ENCODE measurements at regions not wholly inside any gene's neighbourhood (a gene's known extent, or its start where the extent isn't known, plus 50 kb on each side); places are given as distances from the start of the nearest gene placed in this dataset.

DNA sequence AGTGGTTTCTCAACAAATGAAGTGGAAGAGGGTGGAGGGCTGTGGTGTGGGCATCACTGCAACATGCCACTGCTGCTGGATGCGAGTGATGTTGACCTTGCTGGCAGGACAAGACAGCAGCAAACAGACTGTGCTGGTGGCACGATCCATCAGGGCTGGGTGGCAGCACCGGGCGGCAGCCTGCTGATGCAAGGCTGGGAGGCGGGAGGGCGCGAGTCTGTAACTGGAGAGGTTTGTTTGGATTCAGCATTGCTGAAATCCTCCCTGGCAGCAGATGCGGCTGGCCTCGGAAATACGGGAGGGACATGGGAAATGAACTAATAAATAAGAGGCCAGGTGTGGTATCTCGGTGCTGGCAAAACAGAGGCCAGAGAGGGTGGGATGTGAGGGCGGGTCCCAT is 224.2 kb downstream of the ENGASE start:
- no peak overlapping the region for H3K27ac ChIP-seq (ENCODE audit: low read depth in 2 of 2, low read length in 2 of 2)
- no peaks in the 10 kb centered on the region for H3K9me3 ChIP-seq (ENCODE audit: control insufficient read depth in 2 of 2, low read length in 2 of 2)
- H3K4me1 ChIP-seq (ENCODE audit: control insufficient read depth in 2 of 2, insufficient read depth in 2 of 2, low read length in 2 of 2): no peaks in the 10 kb centered on the region
- peaks cover 0 to 3% of the 10 kb centered on the region in 2 donors for H3K27me3 ChIP-seq (ENCODE audit: control insufficient read depth in 2 of 2, insufficient read depth in 2 of 2, low read length in 2 of 2)
- no peaks in the 10 kb centered on the region for H3K36me3 ChIP-seq (ENCODE audit: control insufficient read depth in 2 of 2, insufficient read depth in 2 of 2, low read length in 2 of 2)
- no peak overlapping the region for H3K9ac ChIP-seq (ENCODE audit: low read depth in 1 of 2, low read length in 2 of 2)
- no peak overlapping the region for H3K4me3 ChIP-seq (ENCODE audit: low read length in 2 of 2)

DNA sequence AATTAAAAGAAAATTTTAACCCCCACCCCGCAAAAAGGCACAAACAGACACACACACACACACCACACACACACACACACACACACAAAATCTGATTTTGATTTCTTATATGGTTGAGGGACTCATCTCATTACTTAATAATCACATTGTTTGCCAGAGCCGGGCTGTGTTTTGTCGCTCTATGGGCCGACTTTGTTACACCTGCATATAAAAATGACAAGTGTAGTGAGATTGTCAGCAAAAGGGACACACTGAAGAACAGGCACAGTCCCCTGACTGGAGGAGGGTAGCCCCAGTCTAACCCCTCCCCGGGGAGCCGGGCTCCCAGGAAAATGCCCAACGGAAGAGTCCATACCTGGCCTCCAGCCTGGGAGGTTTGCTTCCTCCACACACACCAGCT is 221.6 kb downstream of the ENGASE start:
- Histone ChIP-seq H3K27me3 (ENCODE audit: control insufficient read depth in 2 of 2, insufficient read depth in 2 of 2, low read length in 2 of 2) (peaks cover 0 to 3% of the 10 kb centered on the region in 2 donors), H3K9me3 (ENCODE audit: control insufficient read depth in 2 of 2, low read length in 2 of 2) (no peaks in the 10 kb centered on the region), H3K9ac (ENCODE audit: low read depth in 1 of 2, low read length in 2 of 2) (no peak overlapping the region), H3K27ac (ENCODE audit: low read depth in 2 of 2, low read length in 2 of 2) (no peak overlapping the region), H3K4me3 (ENCODE audit: low read length in 2 of 2) (no peak overlapping the region), H3K36me3 (ENCODE audit: control insufficient read depth in 2 of 2, insufficient read depth in 2 of 2, low read length in 2 of 2) (no peaks in the 10 kb centered on the region), H3K4me1 (ENCODE audit: control insufficient read depth in 2 of 2, insufficient read depth in 2 of 2, low read length in 2 of 2) (no peaks in the 10 kb centered on the region)

DNA sequence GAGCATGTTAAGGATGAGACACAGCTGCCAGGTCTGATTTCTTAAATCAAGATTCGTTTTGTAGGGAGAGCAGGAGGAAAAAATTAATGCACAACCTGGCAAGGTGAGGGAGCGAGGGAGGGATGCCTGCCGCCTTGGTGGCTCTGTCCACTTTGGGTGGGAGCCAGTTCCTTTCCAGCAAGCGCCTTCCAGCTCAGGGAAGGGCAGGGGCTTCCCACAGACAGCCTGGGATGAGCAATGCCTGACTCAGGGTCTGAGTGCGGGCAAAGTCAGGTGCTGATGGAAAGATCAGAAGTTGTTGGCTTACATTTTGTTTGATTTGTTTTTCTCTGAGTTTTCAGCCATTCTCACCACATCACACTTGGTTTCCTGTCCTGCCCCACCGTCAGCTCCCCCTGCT is 220.7 kb downstream of the ENGASE start:
- Histone ChIP-seq H3K9me3 (ENCODE audit: control insufficient read depth in 2 of 2, low read length in 2 of 2) (no peaks in the 10 kb centered on the region), H3K36me3 (ENCODE audit: control insufficient read depth in 2 of 2, insufficient read depth in 2 of 2, low read length in 2 of 2) (no peaks in the 10 kb centered on the region), H3K27ac (ENCODE audit: low read depth in 2 of 2, low read length in 2 of 2) (no peak overlapping the region), H3K4me3 (ENCODE audit: low read length in 2 of 2) (no peak overlapping the region), H3K9ac (ENCODE audit: low read depth in 1 of 2, low read length in 2 of 2) (no peak overlapping the region), H3K27me3 (ENCODE audit: control insufficient read depth in 2 of 2, insufficient read depth in 2 of 2, low read length in 2 of 2) (peaks cover 1 to 3% of the 10 kb centered on the region in 2 donors), H3K4me1 (ENCODE audit: control insufficient read depth in 2 of 2, insufficient read depth in 2 of 2, low read length in 2 of 2) (no peaks in the 10 kb centered on the region)

DNA sequence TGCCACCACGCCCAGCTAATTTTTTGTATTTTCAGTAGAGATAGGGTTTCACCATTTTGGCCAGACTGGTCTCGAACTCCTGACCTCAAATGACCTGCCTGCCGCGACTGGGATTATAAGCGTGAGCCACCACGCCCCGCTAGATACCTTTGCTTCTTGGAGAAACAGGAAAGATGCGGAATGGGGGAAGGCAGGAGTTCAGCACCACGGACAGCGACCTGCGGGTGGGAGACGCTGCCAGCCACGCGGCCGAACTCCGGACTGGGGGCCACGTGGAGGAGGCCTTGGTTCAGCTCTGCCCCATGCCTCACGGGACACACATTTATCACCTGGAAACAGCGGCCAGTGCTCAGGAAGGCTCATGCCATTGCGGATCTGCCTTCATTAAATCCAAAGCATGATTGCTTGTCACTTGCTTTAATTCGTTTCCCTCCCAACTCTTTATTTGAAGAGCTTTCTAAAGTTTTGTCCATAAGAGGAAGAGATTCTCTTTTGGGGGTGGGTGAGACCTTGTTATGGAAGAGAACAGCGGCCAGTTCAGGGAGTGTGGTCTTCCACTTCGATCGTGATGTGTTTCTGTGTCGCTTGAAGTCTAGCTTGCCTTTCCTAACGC is 219.9 kb downstream of the ENGASE start:
- Histone ChIP-seq H3K9me3 (ENCODE audit: control insufficient read depth in 2 of 2, low read length in 2 of 2) (no peaks in the 10 kb centered on the region), H3K27me3 (ENCODE audit: control insufficient read depth in 2 of 2, insufficient read depth in 2 of 2, low read length in 2 of 2) (peaks cover 3% of the 10 kb centered on the region in 2 donors), H3K4me1 (ENCODE audit: control insufficient read depth in 2 of 2, insufficient read depth in 2 of 2, low read length in 2 of 2) (no peaks in the 10 kb centered on the region), H3K36me3 (ENCODE audit: control insufficient read depth in 2 of 2, insufficient read depth in 2 of 2, low read length in 2 of 2) (no peaks in the 10 kb centered on the region), H3K4me3 (ENCODE audit: low read length in 2 of 2) (no peak overlapping the region), H3K9ac (ENCODE audit: low read depth in 1 of 2, low read length in 2 of 2) (no peak overlapping the region), H3K27ac (ENCODE audit: low read depth in 2 of 2, low read length in 2 of 2) (no peak overlapping the region)

DNA sequence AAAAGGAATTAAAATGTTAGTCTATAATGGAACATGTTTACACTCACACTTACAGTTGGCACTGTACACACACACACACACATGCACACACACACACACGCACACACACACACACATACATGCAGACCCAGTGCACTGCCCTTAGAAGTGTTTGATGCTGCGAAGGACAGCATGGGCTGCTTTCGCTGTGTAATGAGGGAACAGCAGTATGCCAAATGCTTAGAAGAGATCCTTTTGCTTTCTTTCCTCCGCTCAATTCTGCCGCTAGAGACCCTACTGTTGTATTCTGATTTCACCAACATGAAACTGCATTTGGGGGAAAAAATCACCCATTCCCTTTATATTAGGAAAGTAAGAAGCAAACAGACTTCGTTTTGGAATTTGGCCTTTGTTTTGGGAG is 217.9 kb downstream of the ENGASE start:
- Histone ChIP-seq H3K4me3 (ENCODE audit: low read length in 2 of 2) (no peak overlapping the region), H3K9me3 (ENCODE audit: control insufficient read depth in 2 of 2, low read length in 2 of 2) (no peaks in the 10 kb centered on the region), H3K27me3 (ENCODE audit: control insufficient read depth in 2 of 2, insufficient read depth in 2 of 2, low read length in 2 of 2) (peaks cover 3% of the 10 kb centered on the region in 2 donors), H3K9ac (ENCODE audit: low read depth in 1 of 2, low read length in 2 of 2) (no peak overlapping the region), H3K36me3 (ENCODE audit: control insufficient read depth in 2 of 2, insufficient read depth in 2 of 2, low read length in 2 of 2) (no peaks in the 10 kb centered on the region), H3K27ac (ENCODE audit: low read depth in 2 of 2, low read length in 2 of 2) (no peak overlapping the region), H3K4me1 (ENCODE audit: control insufficient read depth in 2 of 2, insufficient read depth in 2 of 2, low read length in 2 of 2) (no peaks in the 10 kb centered on the region)

DNA sequence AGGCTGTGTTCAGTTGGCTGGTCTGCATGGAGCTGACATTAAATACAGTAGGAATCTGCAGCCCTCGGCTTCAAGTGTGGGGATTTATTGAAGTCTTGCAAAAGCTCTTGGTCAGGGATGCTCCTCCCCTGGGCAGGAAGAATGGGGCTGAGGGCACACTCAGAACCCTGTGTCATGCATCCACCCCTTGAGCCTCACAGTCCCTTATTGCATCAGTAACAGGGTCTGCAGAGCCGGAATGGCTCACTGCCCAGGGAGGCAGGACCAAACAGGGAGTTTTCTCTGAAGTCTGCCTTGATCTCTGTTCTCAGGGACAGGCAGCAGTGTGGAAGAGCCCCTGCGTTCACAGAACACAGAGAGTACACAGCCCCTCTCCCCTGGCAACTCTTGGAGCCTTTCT is 216.8 kb downstream of the ENGASE start:
- no peak overlapping the region for H3K4me3 ChIP-seq (ENCODE audit: low read length in 2 of 2)
- H3K9ac ChIP-seq (ENCODE audit: low read depth in 1 of 2, low read length in 2 of 2): no peak overlapping the region
- no peaks in the 10 kb centered on the region for H3K4me1 ChIP-seq (ENCODE audit: control insufficient read depth in 2 of 2, insufficient read depth in 2 of 2, low read length in 2 of 2)
- H3K9me3 ChIP-seq (ENCODE audit: control insufficient read depth in 2 of 2, low read length in 2 of 2): no peaks in the 10 kb centered on the region
- H3K36me3 ChIP-seq (ENCODE audit: control insufficient read depth in 2 of 2, insufficient read depth in 2 of 2, low read length in 2 of 2): no peaks in the 10 kb centered on the region
- no peak overlapping the region for H3K27ac ChIP-seq (ENCODE audit: low read depth in 2 of 2, low read length in 2 of 2)
- H3K27me3 ChIP-seq (ENCODE audit: control insufficient read depth in 2 of 2, insufficient read depth in 2 of 2, low read length in 2 of 2): peaks cover 3% of the 10 kb centered on the region in 2 donors

DNA sequence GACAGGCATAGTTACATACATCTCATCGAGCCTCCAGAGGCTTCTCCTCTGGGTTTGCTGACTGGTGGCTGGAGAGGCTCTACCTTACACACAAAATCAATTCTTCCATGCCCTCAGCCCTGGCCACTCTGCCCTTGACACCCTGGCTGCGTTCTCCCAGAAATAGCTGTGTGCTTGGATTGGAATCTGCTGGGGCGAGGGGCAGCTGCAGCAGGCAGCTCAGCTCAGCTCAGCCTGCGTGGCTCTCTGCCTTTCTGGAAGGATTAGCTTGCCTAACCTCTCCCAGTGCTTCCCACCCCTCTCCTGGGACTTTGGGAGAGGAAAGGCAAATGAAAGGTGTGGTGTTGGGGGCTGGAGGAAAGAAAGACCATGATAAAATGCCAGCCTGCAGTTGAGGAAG is 216.1 kb downstream of the ENGASE start:
- no peaks in the 10 kb centered on the region for H3K4me1 ChIP-seq (ENCODE audit: control insufficient read depth in 2 of 2, insufficient read depth in 2 of 2, low read length in 2 of 2)
- H3K9me3 ChIP-seq (ENCODE audit: control insufficient read depth in 2 of 2, low read length in 2 of 2): no peaks in the 10 kb centered on the region
- no peaks in the 10 kb centered on the region for H3K36me3 ChIP-seq (ENCODE audit: control insufficient read depth in 2 of 2, insufficient read depth in 2 of 2, low read length in 2 of 2)
- no peak overlapping the region for H3K9ac ChIP-seq (ENCODE audit: low read depth in 1 of 2, low read length in 2 of 2)
- no peak overlapping the region for H3K27ac ChIP-seq (ENCODE audit: low read depth in 2 of 2, low read length in 2 of 2)
- no peak overlapping the region for H3K4me3 ChIP-seq (ENCODE audit: low read length in 2 of 2)
- peaks cover 3% of the 10 kb centered on the region in 2 donors for H3K27me3 ChIP-seq (ENCODE audit: control insufficient read depth in 2 of 2, insufficient read depth in 2 of 2, low read length in 2 of 2)

DNA sequence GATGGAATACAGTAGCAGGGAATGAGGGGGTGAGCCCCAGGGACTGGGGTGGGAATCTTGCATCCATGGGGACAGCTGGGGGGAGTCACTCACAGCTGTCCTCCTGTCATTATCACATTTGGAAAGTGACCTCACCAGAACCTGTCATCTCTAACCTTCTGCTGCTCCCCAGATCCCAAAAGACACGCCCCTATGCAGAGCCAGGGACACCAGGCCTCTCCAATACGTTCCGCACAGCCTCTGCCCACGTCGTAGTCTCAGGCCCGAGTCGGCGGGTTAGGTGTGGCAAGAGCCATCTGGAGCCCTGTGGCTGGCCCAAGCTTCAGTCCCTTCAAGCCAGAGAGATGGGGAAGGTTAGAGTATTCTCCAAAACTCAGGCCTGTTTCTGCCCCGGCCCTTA is 214.3 kb downstream of the ENGASE start:
- Histone ChIP-seq H3K9ac (ENCODE audit: low read depth in 1 of 2, low read length in 2 of 2) (no peak overlapping the region), H3K9me3 (ENCODE audit: control insufficient read depth in 2 of 2, low read length in 2 of 2) (no peaks in the 10 kb centered on the region), H3K27ac (ENCODE audit: low read depth in 2 of 2, low read length in 2 of 2) (no peak overlapping the region), H3K4me1 (ENCODE audit: control insufficient read depth in 2 of 2, insufficient read depth in 2 of 2, low read length in 2 of 2) (no peaks in the 10 kb centered on the region), H3K36me3 (ENCODE audit: control insufficient read depth in 2 of 2, insufficient read depth in 2 of 2, low read length in 2 of 2) (no peaks in the 10 kb centered on the region), H3K27me3 (ENCODE audit: control insufficient read depth in 2 of 2, insufficient read depth in 2 of 2, low read length in 2 of 2) (peaks cover 3% of the 10 kb centered on the region in 2 donors), H3K4me3 (ENCODE audit: low read length in 2 of 2) (no peak overlapping the region)

DNA sequence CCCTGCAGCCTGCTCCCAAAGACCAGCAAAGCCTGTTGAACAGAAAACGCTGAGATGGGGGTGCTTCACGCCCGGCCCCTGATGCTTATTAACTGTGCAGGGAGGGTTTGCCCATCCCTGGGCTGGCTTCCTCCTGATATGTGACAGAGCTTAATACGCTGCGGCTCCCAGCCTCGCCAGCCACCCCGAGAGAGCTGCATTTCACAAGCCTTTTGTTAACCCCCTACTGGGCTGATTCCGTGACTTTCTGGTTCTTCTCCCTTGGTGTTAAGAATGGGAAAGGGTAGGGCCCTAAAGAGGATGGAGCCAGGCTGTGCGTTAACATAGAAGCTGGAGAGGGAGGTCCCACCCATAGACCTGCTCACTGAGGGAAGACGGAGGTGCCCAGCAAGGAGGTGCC is 211.8 kb downstream of the ENGASE start:
- no peak overlapping the region for H3K27ac ChIP-seq (ENCODE audit: low read depth in 2 of 2, low read length in 2 of 2)
- H3K9ac ChIP-seq (ENCODE audit: low read depth in 1 of 2, low read length in 2 of 2): no peak overlapping the region
- no peaks in the 10 kb centered on the region for H3K36me3 ChIP-seq (ENCODE audit: control insufficient read depth in 2 of 2, insufficient read depth in 2 of 2, low read length in 2 of 2)
- H3K9me3 ChIP-seq (ENCODE audit: control insufficient read depth in 2 of 2, low read length in 2 of 2): no peaks in the 10 kb centered on the region
- peaks cover 2 to 3% of the 10 kb centered on the region in 2 donors for H3K27me3 ChIP-seq (ENCODE audit: control insufficient read depth in 2 of 2, insufficient read depth in 2 of 2, low read length in 2 of 2)
- H3K4me1 ChIP-seq (ENCODE audit: control insufficient read depth in 2 of 2, insufficient read depth in 2 of 2, low read length in 2 of 2): no peaks in the 10 kb centered on the region
- H3K4me3 ChIP-seq (ENCODE audit: low read length in 2 of 2): no peak overlapping the region

DNA sequence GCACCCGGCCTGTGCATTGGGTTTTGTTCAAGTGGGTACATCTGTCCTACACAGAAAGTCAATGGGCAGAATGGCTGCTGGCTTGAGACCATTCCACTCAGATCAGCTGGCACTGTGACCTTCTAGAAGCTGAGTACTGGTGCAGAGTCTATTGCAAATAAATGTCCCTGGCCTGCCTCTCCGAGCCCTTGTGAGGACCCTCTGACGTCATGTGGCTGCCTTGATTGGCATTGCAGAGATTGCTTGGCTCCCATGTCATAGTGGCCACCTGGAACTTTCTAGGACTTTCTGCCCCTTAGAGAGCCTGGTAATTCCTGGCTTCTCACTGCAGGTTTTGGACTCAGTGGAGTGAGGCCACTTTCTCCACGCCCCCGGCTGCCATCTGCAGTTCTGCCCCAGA is 211.3 kb downstream of the ENGASE start:
- Histone ChIP-seq H3K4me1 (ENCODE audit: control insufficient read depth in 2 of 2, insufficient read depth in 2 of 2, low read length in 2 of 2) (no peaks in the 10 kb centered on the region), H3K9me3 (ENCODE audit: control insufficient read depth in 2 of 2, low read length in 2 of 2) (no peaks in the 10 kb centered on the region), H3K27me3 (ENCODE audit: control insufficient read depth in 2 of 2, insufficient read depth in 2 of 2, low read length in 2 of 2) (peaks cover 0 to 3% of the 10 kb centered on the region in 2 donors)

DNA sequence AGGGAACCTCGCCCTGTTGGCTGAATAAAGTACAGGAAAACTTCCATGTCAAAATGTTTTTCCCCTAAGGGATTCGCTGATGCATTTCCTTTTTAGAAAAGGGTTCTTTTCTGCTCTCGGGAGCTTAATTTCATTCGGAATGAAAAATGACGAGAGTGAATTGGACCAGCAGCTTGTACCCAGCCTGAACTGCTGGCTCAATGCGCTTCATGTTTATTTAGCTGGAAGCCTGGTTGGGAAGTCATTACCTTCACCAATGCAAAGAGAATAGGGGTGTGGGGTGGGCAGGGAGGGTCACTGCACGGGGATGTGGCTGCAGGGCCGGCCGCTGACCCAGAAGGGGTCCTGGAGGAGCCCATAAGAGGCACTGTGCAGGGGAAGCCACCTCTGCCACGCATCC is 207.7 kb downstream of the ENGASE start:
- Histone ChIP-seq H3K4me3 (ENCODE audit: low read length in 2 of 2) (no peak overlapping the region), H3K27ac (ENCODE audit: low read depth in 2 of 2, low read length in 2 of 2) (no peak overlapping the region), H3K9ac (ENCODE audit: low read depth in 1 of 2, low read length in 2 of 2) (no peak overlapping the region), H3K4me1 (ENCODE audit: control insufficient read depth in 2 of 2, insufficient read depth in 2 of 2, low read length in 2 of 2) (no peaks in the 10 kb centered on the region), H3K27me3 (ENCODE audit: control insufficient read depth in 2 of 2, insufficient read depth in 2 of 2, low read length in 2 of 2) (no peaks in the 10 kb centered on the region), H3K9me3 (ENCODE audit: control insufficient read depth in 2 of 2, low read length in 2 of 2) (no peaks in the 10 kb centered on the region), H3K36me3 (ENCODE audit: control insufficient read depth in 2 of 2, insufficient read depth in 2 of 2, low read length in 2 of 2) (no peaks in the 10 kb centered on the region)

More for the DNA sequence above, 211.3 kb downstream of the ENGASE start:
- no peaks in the 10 kb centered on the region for H3K36me3 ChIP-seq (ENCODE audit: control insufficient read depth in 2 of 2, insufficient read depth in 2 of 2, low read length in 2 of 2)
- H3K9ac ChIP-seq (ENCODE audit: low read depth in 1 of 2, low read length in 2 of 2): no peak overlapping the region
- no peak overlapping the region for H3K4me3 ChIP-seq (ENCODE audit: low read length in 2 of 2)
- no peak overlapping the region for H3K27ac ChIP-seq (ENCODE audit: low read depth in 2 of 2, low read length in 2 of 2)
